ENCODE measurements at regions not wholly inside any gene's neighbourhood (a gene's known extent, or its start where the extent isn't known, plus 50 kb on each side); places are given as distances from the start of the nearest gene placed in this dataset.

DNA sequence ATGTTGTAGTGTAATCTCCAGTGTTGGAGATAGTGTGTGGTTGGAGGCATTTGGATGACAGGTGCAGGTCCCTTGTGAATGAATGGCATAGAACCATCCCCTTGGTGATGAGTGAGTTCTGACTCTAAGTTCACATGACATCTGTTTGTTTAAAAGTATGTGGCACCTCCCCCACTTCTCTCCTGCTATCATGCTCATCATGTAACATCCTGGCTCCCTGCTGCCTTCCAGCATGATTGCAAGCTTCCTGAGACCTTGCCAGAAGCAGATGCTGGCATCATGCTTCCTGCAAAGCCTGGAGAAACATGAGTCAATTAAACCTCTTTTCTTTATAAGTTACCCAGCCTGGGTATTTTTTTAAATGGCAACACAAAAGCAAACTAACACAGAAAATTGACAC, 499.0 kb upstream of the SEMA3D start (continued):
- TF ChIP-seq, protein P1, sequence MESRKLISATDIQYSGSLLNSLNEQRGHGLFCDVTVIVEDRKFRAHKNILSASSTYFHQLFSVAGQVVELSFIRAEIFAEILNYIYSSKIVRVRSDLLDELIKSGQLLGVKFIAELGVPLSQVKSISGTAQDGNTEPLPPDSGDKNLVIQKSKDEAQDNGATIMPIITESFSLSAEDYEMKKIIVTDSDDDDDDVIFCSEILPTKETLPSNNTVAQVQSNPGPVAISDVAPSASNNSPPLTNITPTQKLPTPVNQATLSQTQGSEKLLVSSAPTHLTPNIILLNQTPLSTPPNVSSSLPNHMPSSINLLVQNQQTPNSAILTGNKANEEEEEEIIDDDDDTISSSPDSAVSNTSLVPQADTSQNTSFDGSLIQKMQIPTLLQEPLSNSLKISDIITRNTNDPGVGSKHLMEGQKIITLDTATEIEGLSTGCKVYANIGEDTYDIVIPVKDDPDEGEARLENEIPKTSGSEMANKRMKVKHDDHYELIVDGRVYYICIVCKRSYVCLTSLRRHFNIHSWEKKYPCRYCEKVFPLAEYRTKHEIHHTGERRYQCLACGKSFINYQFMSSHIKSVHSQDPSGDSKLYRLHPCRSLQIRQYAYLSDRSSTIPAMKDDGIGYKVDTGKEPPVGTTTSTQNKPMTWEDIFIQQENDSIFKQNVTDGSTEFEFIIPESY (IDR thresholded peaks at IDR 0.05; ENCODE audit: extremely low read depth, insufficient replicate concordance, low read length) = no peak
- TF ChIP-seq YY1 (IDR thresholded peaks at IDR 0.05; ENCODE audit: extremely low read depth, insufficient replicate concordance, low read depth, low read length) (no peak), ZFX (IDR thresholded peaks at IDR 0.05) (no peak)

DNA sequence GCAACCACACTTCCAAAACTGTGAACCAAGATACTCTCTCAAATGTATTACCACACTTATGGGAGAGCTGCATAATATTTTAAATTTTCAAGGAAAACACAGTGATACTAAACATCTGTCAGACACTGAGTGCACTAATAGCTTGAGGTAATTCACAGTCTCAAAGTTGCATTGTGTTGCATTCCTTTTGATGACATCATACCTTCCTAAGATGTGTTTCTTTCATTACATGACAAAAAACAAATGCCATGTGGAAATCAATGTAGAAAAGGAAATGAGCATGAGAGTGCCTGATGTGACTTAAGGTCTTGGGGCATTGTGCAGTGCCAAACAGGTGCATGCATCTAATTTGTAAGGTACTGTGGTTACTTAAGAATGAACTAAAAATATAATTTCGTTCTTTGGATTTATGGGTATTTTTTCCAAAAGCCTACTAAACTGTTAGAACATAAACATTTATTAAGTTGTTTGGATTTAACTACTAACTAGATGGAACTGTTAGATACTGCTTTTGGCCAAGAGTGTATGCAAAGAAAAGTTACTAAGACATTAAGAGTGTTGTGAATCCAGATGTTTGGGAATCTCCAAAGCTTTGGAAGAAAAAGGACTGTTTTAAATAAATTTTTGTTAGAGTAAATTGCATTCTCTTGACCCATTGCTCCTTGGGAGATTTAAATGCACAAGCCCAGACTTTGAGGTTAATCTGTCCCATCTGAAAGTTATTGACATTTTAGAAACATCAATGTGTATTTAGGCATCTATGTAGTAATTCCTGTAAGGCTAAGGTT, 496.2 kb upstream of the SEMA3D start:
- intact Hi-C loops (cut with micrococcal nuclease) = no loop called here
- Histone ChIP-seq H3K9ac (ENCODE audit: low read length) (no peak overlapping the region), H3K27me3 (ENCODE audit: insufficient read depth, low read length) (no peaks in the 10 kb centered on the region), H3K4me1 (ENCODE audit: control insufficient read depth in 1 of 2, insufficient read depth in 2 of 2, low read length in 2 of 2) (no peaks in the 10 kb centered on the region), H3K9me3 (ENCODE audit: control insufficient read depth in 1 of 2, insufficient read depth in 1 of 2, low read depth in 1 of 2, low read length in 2 of 2) (no peaks in the 10 kb centered on the region), H3K27ac (ENCODE audit: low read depth, low read length) (no peak overlapping the region), H4K20me1 (ENCODE audit: insufficient read depth) (no peaks in the 10 kb centered on the region), H3K36me3 (ENCODE audit: control insufficient read depth in 1 of 2, insufficient read depth in 2 of 2, low read length in 2 of 2) (no peaks in the 10 kb centered on the region), H3K4me2 (ENCODE audit: low read length) (no peak overlapping the region), H2AFZ (ENCODE audit: low read depth, low read length, poor library complexity, severe bottlenecking) (no peak overlapping the region), H3K9me2 (ENCODE audit: insufficient read depth) (no peaks in the 10 kb centered on the region), H3K79me2 (ENCODE audit: insufficient read depth, low read length) (no peaks in the 10 kb centered on the region), H3K4me3 (replicated peaks in 1 of 2; ENCODE audit: low read depth in 1 of 2, low read length in 2 of 2) (no peak overlapping the region)
- RAD21 ChIA-PET (ENCODE audit: low non-redundant PET in 1 of 2, low total read pairs in 2 of 2, uncharacterized antibody in 2 of 2, unreplicated experiment in 2 of 2) = no interaction called here
- no peak for DNase-seq (ENCODE audit: low read depth, low spot score)
- ATAC-seq = no peak
- CTCF ChIA-PET = no interaction called here
- POLR2A ChIA-PET = no interaction called here
- BruUV-seq (replicated peaks) = no TSS peak
- TF ChIP-seq CBX3 (IDR thresholded peaks at IDR 0.05; ENCODE audit: low read depth) = no peak
- no peak for TF ChIP-seq ATF3 (IDR thresholded peaks at IDR 0.05)
- no peak for TF ChIP-seq TCF7L2 (IDR thresholded peaks at IDR 0.05; ENCODE audit: borderline replicate concordance, extremely low read depth, insufficient read depth, insufficient read length)
